GM18511 (cell line): ENCODE measurements at regions not wholly inside any gene's neighbourhood (a gene's known extent, or its start where the extent isn't known, plus 50 kb on each side); places are given as distances from the start of the nearest gene placed in this dataset.
"Not testable (repeated sequence)": the region's sequence is repeated elsewhere in the genome, so short reads cannot be mapped to it uniquely, and the experiment has no call there.

Experiments used
- ATAC-seq: cut with Tn5 transposase; IDR thresholded peaks from one replicate; pipeline ENCODE4 v1.9.1; 2021; ENCODE audit warnings: mild to moderate bottlenecking, moderate library complexity; ENCODE audit not compliant: unreplicated experiment

GRCh38 chr15:93762036-93762435, 469.3 kb upstream of the MCTP2 start:
- ATAC-seq: no peak

DNA sequence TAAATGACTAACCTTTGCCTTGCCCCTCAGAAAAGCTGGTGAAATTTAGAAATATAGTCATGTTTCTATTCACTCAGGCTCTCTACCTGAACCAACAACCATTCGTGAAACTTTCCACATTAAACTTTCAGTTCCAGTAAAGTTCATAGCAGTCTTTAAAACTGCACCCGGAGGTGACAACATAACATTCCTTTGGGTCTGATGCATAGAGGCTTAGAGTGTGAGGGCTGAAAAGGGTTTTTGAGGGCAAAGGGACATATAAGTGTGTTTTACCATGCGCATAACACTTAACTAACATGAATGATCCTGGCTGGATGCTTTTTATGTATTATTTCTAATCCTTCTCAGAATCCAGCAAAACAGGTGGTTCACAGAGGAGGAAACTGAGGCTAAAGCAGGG, 471.7 kb upstream of the MCTP2 start:
- no peak for ATAC-seq

- no peak for ATAC-seq
These were observed 472.5 kb upstream of the MCTP2 start for GRCh38 chr15:93758824-93759223.

- no peak for ATAC-seq
These were observed 482.7 kb upstream of the MCTP2 start for GRCh38 chr15:93748710-93749109.

GRCh38 chr15:93734976-93735375, 496.4 kb upstream of the MCTP2 start:
- not testable (repeated sequence) for ATAC-seq

DNA sequence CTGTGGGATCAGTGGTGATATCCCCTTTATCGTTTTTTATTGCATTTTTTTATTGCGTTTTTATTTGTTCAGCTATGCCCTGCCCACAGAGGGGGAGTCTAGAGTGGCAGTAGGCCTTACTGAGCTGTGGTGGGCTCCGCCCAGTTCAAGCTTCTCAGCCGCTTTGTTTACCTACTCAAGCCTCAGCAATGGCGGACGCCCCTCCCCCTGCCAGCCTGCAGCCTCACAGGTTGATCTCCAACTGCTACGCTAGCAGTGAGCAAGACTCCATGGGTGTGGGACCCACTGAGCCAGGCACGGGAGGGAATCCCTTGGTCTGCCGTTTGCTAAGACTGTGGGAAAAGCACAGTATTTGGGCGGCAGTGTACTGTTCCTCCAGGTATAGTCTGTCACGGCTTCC, 500.6 kb upstream of the MCTP2 start:
- ATAC-seq: no peak

- ATAC-seq: no peak
These were observed 509.2 kb upstream of the MCTP2 start for GRCh38 chr15:93722165-93722564.

- ATAC-seq: no peak
These were observed 510.8 kb upstream of the MCTP2 start for GRCh38 chr15:93720607-93721006.

DNA sequence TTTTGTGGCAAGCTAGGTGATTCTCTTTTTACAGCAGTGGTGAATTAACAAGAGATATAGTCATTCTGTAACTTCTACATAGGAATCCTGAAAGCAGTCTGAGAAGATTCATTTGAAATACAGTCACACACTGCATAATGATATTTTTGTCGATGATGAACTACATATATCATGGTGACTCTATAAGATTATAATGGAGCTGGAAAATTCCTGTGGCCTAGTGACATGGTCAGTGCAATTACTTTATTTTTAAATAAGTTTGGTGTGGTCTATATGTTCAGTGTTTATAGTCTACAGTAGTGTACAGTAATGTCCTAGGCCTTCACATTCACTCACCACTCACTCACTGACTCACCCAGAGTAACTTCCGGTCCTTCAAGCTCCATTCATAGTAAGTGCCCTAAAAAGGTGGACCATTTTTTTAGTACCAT, 511.4 kb upstream of the MCTP2 start:
- no peak for ATAC-seq

DNA sequence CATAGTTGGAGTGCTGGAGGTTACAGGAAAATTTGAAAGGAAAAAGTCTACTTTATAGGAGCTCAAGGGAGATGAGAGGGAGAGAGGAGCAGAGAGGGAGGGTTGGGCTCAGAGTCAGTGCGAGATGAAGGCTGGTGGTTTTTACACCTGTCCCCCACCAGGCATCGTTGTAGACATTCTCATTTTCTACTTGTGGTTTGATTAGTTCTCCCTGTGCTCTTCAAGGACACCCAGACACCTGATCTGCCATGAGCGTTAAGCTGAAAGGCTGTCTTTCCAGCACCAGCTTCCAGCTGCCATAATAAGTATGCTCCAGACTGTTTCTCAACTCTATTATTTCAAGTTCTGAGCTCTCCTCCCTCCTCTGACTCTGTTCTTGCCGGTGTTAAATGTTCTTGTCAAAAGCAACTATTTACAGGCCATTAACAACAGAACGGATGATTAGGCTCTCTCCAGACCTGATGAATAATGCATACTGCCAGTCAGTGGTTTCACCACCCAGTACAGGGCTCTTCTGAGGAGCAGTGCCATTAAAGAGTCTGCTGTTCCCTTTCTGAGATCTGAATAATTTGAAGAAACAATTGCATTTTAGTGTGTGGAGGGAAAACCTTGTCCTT, 514.6 kb upstream of the MCTP2 start:
- no peak for ATAC-seq

- no peak for ATAC-seq
These were observed 521.7 kb upstream of the MCTP2 start for GRCh38 chr15:93709708-93710107.

GRCh38 chr15:93708724-93709445, 522.5 kb upstream of the MCTP2 start:
- ATAC-seq: no peak

DNA sequence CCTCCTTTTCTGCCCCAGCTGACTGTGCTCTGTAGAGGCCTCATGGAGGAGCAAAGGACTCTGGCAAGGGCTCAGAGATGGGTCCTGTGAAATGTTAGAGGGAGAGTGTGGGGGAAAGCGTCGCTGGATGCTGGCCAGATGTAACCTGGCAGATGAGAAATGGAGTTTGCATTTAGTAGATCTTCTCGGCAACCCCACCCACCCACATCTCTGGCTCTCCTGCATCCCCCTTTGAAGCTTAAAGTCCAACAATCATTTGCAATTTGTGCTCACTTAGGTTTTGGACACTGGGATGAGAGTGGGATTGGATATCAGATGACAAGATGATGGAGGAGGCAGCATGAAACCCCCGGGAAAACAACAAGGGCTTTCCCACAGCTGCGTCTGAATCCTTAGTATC, 523.6 kb upstream of the MCTP2 start:
- no peak for ATAC-seq

GRCh38 chr15:93706495-93707292, 524.7 kb upstream of the MCTP2 start:
- ATAC-seq: no peak

DNA sequence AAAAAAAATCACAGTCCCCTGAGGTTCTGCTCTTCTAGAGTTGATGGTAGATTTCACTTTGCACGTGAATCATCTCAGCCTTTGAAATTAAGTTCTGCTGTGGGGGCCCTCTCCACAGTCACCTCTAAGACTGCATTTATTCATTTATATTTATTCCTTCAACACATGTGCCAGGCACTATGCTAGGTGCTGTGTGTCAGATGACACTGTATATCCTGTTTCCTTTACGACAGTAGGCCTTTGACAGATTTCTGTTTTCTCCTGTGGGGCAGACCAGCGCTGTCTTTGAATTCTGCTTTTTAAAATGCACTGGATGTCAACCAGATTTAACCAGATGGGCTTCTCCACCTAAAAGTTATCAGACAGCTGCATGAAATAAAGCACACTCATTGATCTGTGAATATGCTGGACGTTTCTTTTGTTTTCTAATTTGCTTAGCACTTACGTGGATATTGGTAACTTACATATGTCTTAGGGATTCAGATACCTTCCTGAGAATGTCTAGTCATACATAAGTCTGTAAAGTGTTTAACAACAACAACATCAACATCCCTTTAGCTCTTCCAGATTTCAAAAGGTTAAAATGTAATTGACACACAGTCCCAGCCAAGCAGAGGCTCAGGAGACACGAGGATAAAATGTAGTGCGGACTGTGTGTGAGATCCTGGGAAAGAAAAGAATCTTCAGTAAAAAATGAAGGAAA, 525.5 kb upstream of the MCTP2 start:
- ATAC-seq: no peak

DNA sequence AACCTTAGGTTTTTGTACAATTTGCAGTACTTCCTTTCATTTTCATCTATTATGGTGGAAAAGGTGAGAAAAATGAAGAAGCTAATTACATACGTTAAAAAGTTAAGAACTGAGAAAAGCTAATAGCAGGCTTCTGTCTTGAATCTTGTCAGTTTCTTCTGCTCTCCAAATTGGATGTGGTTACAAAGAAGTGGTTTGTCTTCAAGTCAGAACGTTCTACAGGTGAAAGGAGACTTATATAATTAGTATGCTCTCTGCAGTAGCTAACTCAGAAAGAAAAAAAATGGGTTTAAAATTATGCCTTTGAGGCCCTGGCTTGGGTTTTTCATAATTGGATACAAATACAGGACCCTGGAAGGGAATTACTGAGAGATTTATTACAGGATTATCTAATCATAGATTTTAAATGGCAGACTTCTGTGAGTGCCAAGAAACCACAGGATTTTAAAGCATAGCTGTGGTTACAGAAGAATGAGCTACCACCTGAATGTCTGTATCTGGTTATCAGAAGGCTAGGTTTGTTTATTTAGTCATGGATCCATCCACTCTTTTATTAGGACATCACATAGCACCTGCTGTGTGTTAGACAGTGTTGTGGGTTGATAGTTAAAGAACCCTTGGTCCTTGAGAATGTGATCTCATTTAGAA, 528.1 kb upstream of the MCTP2 start:
- no peak for ATAC-seq

- no peak for ATAC-seq
These were observed 531.3 kb upstream of the MCTP2 start for GRCh38 chr15:93700051-93700450.

GRCh38 chr15:93694033-93694432, 537.3 kb upstream of the MCTP2 start:
- no peak for ATAC-seq

- no peak for ATAC-seq
These were observed 547.7 kb upstream of the MCTP2 start for GRCh38 chr15:93683651-93684050.

- ATAC-seq: no peak
These were observed 559.9 kb upstream of the MCTP2 start for GRCh38 chr15:93671387-93671943.

GRCh38 chr15:93670931-93671330, 560.4 kb upstream of the MCTP2 start:
- no peak for ATAC-seq
